ENCODE measurements at regions not wholly inside any gene's neighbourhood (a gene's known extent, or its start where the extent isn't known, plus 50 kb on each side); places are given as distances from the start of the nearest gene placed in this dataset.

DNA sequence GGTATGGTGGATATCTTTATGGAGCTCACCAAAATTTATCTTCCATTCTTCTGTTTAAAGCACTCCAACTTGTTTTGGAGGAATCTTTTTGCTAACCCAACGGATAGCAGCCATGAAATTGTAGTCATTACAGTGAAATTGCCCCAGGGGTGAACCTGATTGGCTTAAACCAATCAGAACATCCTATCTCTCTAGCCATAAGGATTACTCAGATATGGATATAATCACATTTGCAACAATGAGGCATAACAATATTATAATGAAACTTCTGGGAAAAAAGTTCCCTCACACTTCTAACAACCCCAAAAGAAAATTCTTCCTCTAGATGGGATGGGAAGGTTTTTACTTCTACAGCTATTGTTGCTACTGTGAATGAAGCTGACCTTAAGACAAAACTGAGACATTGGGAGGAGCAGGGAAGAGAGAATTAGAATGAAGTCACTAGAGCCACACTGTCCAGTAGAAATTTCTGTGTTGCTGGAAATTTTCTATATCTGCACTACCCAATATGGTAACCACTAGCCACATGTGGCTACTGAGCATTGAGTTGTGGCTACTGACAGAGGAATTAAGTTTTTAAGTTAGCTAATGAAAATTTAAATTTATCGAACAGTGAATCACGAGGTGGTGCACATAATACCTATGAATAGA is 50.4 kb upstream of the ARHGAP21 start:
- no peaks in the 10 kb centered on the region for H4K20me1 ChIP-seq (ENCODE audit: insufficient read depth, low read length)
- peaks cover 4% of the 10 kb centered on the region; the same call in 1 of the 2 replicates for H3K4me1 ChIP-seq (ENCODE audit: control insufficient read depth, insufficient read depth, low read length)
- POLR2A ChIA-PET (ENCODE audit: unreplicated experiment) = no interaction called here
- H2AFZ ChIP-seq (replicated peaks; ENCODE audit: low read length, poor library complexity) = no peak overlapping the region
- no peak overlapping the region for H2AK9ac ChIP-seq (replicated peaks; ENCODE audit: low read depth, low read length, poor library complexity)
- H4K8ac ChIP-seq (ENCODE audit: low read depth in 2 of 2, low read length in 2 of 2) = no peak overlapping the region
- H3K27ac ChIP-seq (ENCODE audit: insufficient read depth, low read length) = no peak overlapping the region
- H3K27me3 ChIP-seq (ENCODE audit: control insufficient read depth, insufficient read depth, low read length) = no peaks in the 10 kb centered on the region
- no peak overlapping the region for H3K9ac ChIP-seq (ENCODE audit: low read depth, low read length)
- H2BK20ac ChIP-seq (ENCODE audit: low read depth, low read length) = no peak overlapping the region
- intact Hi-C loops (cut with micrococcal nuclease) = no loop called here
- DNase-seq (no peak), ATAC-seq (ENCODE audit: low read depth) (no peak)
- H3K36me3 ChIP-seq (ENCODE audit: control insufficient read depth, insufficient read depth, low read length) = no peaks in the 10 kb centered on the region
- no peak overlapping the region for H2BK120ac ChIP-seq (ENCODE audit: low read depth, low read length)
- no peak overlapping the region for H3K14ac ChIP-seq (replicated peaks; ENCODE audit: low read depth, low read length)
- no peak overlapping the region for H2AK5ac ChIP-seq (ENCODE audit: low read depth, low read length)
- H4K5ac ChIP-seq (ENCODE audit: low read depth, low read length) = no peak overlapping the region
- dilution Hi-C loops (cut with HindIII; ENCODE audit: low sequenced_read_pairs, unreplicated experiment) = no loop called here
- H3K23ac ChIP-seq (ENCODE audit: low read depth, low read length) = no peak overlapping the region
- H3K18ac ChIP-seq (ENCODE audit: low read depth, low read length) = no peak overlapping the region
- in situ Hi-C loops (cut with MboI; ENCODE audit: low sequenced_read_pairs) = no loop called here
- no peaks in the 10 kb centered on the region for H3K9me1 ChIP-seq (ENCODE audit: insufficient read depth, low read length)
- H3K4me3 ChIP-seq (ENCODE audit: insufficient read depth, low read depth, low read length) = no peak overlapping the region
- TF ChIP-seq NFE2L2 (IDR thresholded peaks at IDR 0.05; ENCODE audit: low read depth, low read length) = no peak
- TF ChIP-seq, protein P1, sequence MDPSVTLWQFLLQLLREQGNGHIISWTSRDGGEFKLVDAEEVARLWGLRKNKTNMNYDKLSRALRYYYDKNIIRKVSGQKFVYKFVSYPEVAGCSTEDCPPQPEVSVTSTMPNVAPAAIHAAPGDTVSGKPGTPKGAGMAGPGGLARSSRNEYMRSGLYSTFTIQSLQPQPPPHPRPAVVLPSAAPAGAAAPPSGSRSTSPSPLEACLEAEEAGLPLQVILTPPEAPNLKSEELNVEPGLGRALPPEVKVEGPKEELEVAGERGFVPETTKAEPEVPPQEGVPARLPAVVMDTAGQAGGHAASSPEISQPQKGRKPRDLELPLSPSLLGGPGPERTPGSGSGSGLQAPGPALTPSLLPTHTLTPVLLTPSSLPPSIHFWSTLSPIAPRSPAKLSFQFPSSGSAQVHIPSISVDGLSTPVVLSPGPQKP (IDR thresholded peaks at IDR 0.05; ENCODE audit: borderline replicate concordance, low read depth, low read length) = no peak
- no peak for TF ChIP-seq BHLHE40 (IDR thresholded peaks at IDR 0.05; ENCODE audit: low read depth, low read length)
- TF ChIP-seq RAD21 (IDR thresholded peaks at IDR 0.05; ENCODE audit: low read length) = no peak
- no peak for TF ChIP-seq MXI1 (IDR thresholded peaks at IDR 0.05; ENCODE audit: borderline replicate concordance, low read depth, low read length)
- no peak for TF ChIP-seq MAFK (IDR thresholded peaks at IDR 0.05; ENCODE audit: low read depth, low read length)
- TF ChIP-seq POLR2A (IDR thresholded peaks at IDR 0.05; ENCODE audit: low read depth, low read length) = no peak
- TF ChIP-seq RCOR1 (IDR thresholded peaks at IDR 0.05; ENCODE audit: insufficient replicate concordance, low read length) = no peak
- TF ChIP-seq, protein P2, sequence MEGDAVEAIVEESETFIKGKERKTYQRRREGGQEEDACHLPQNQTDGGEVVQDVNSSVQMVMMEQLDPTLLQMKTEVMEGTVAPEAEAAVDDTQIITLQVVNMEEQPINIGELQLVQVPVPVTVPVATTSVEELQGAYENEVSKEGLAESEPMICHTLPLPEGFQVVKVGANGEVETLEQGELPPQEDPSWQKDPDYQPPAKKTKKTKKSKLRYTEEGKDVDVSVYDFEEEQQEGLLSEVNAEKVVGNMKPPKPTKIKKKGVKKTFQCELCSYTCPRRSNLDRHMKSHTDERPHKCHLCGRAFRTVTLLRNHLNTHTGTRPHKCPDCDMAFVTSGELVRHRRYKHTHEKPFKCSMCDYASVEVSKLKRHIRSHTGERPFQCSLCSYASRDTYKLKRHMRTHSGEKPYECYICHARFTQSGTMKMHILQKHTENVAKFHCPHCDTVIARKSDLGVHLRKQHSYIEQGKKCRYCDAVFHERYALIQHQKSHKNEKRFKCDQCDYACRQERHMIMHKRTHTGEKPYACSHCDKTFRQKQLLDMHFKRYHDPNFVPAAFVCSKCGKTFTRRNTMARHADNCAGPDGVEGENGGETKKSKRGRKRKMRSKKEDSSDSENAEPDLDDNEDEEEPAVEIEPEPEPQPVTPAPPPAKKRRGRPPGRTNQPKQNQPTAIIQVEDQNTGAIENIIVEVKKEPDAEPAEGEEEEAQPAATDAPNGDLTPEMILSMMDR (conservative IDR thresholded peaks at IDR 0.05; ENCODE audit: low read depth, low read length) = no peak
- TF ChIP-seq, protein P3, sequence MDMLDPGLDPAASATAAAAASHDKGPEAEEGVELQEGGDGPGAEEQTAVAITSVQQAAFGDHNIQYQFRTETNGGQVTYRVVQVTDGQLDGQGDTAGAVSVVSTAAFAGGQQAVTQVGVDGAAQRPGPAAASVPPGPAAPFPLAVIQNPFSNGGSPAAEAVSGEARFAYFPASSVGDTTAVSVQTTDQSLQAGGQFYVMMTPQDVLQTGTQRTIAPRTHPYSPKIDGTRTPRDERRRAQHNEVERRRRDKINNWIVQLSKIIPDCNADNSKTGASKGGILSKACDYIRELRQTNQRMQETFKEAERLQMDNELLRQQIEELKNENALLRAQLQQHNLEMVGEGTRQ (IDR thresholded peaks at IDR 0.05; ENCODE audit: low read depth, low read length) = no peak
- no peak for TF ChIP-seq MAZ (IDR thresholded peaks at IDR 0.05; ENCODE audit: borderline replicate concordance, low read depth, low read length)
- no peak for TF ChIP-seq FOS (IDR thresholded peaks at IDR 0.05; ENCODE audit: low read depth, low read length)
- TF ChIP-seq RFX5 (IDR thresholded peaks at IDR 0.05; ENCODE audit: low read depth, low read length) = no peak
- TF ChIP-seq CEBPB (IDR thresholded peaks at IDR 0.05; ENCODE audit: low read depth, low read length) = no peak
- BruUV-seq (replicated peaks) = no TSS peak
- H4K91ac ChIP-seq (ENCODE audit: insufficient read depth, low read depth, low read length) = no peak overlapping the region
- no peak overlapping the region for H2BK5ac ChIP-seq (ENCODE audit: low read depth, low read length, poor library complexity, severe bottlenecking)
- H3K4ac ChIP-seq (ENCODE audit: low read depth, low read length) = no peak overlapping the region
- CTCF ChIA-PET = interaction anchor here (0.6 kb wide), 1 partner anchor 129 kb away, joined by 4 read pairs; no protein-coding TSS in a partner anchor
- no peaks in the 10 kb centered on the region for H3K9me3 ChIP-seq (ENCODE audit: control insufficient read depth, insufficient read depth, low read length)
- H3K56ac ChIP-seq (ENCODE audit: extremely low read depth, insufficient read depth, low read length) = no peak overlapping the region
- H3K4me2 ChIP-seq (ENCODE audit: low read depth, low read length) = no peak overlapping the region
- no peak overlapping the region for H2BK15ac ChIP-seq (ENCODE audit: low read depth, low read length)
- no peaks in the 10 kb centered on the region for H3K79me1 ChIP-seq (ENCODE audit: low read depth in 1 of 2, low read length in 2 of 2)
- no CpG with 5 or more reads among the region's 3 CpGs for WGBS, 2 experiments (ENCODE audit: extremely low coverage in 2 of 2, insufficient read length in 1 of 2)

Data from IMR-90 (cell line).